ENCODE measurements at regions not wholly inside any gene's neighbourhood (a gene's known extent, or its start where the extent isn't known, plus 50 kb on each side); places are given as distances from the start of the nearest gene placed in this dataset.

- DNase-seq (ENCODE audit: low spot score): no peak
Measured at GRCh38 chr10:121425623-121426022, 172.6 kb downstream of the FGFR2 start.

- DNase-seq (ENCODE audit: low spot score): no peak
Measured at GRCh38 chr10:121426307-121426706, 171.9 kb downstream of the FGFR2 start.

All from germinal center (tissue), 1 donor.